Body of pancreas (tissue), 4 donors: ENCODE measurements at regions not wholly inside any gene's neighbourhood (a gene's known extent, or its start where the extent isn't known, plus 50 kb on each side); places are given as distances from the start of the nearest gene placed in this dataset.

ENCODE experiments used
- ATAC-seq: fragments of 150-250 bp; one replicate; pipeline ENCODE4 v1.9.1; 2016
- DNase-seq, 4 donors: peaks; one replicate each; pipeline ENCODE4 v3.0.0-alpha.2; 2019
- H3K27ac ChIP-seq, 4 donors: fragments of 200-600 bp; sonication (generic); 1 replicate in 3 of 4; 2 replicates in 1 of 4; pipeline versions ENCODE4 v1.5.1 to v1.6.1; 2016 to 2019; ENCODE audit warnings: mild to moderate bottlenecking in 1 of 4, mixed read lengths in 1 of 4, moderate library complexity in 1 of 4
- H3K27me3 ChIP-seq, 2 donors: fragments of 200-600 bp; sonication (generic); one replicate each; pipeline ENCODE4 v1.6.0; 2016; ENCODE audit warnings: mild to moderate bottlenecking in 1 of 2
- H3K36me3 ChIP-seq, 2 donors: fragments of 200-600 bp; sonication (generic); replicated peaks in 1 of 2; 2 replicates each; pipeline ENCODE4 v1.5.1; 2016; ENCODE audit warnings: low read depth in 2 of 2; ENCODE audit not compliant: insufficient read depth in 1 of 2
- H3K4me1 ChIP-seq: fragments of 200-600 bp; sonication (generic); one replicate; pipeline ENCODE4 v1.6.0; 2016
- H3K4me3 ChIP-seq, 2 donors: fragments of 200-600 bp; sonication (generic); 1 replicate in 1 of 2; 2 replicates in 1 of 2; pipeline ENCODE4 v1.5.1; 2016 to 2019
- H3K9me3 ChIP-seq, 3 donors: fragments of 200-600 bp; sonication (generic); 1 replicate in 2 of 3; 2 replicates in 1 of 3; pipeline ENCODE4 v1.5.1; 2016
- POLR2A ChIP-seq, 3 donors: fragments of 450-650 bp; IDR thresholded peaks; one replicate each; pipeline ENCODE4 v1.6.1; 2016; ENCODE audit warnings: antibody characterized with exemption in 3 of 3, mild to moderate bottlenecking in 2 of 3
- WGBS, 2 donors: methylation state at CpG; one replicate each; pipeline ENCODE4 v1.1.5; 2017; 5-methylcytosine and 5-hydroxymethylcytosine counted together
- intact Hi-C: fragments of 100-400 bp; cut with DNase I; formaldehyde crosslinking; loops from one replicate; pipeline ENCODE4 v1.15.1; 2023
- TF ChIP-seq, protein P1 (sequence below), 7 experiments: fragments of 450-650 bp in 4 of 7; fragments of 200-600 bp in 3 of 7; sonication (generic) in 3 of 7; IDR thresholded peaks; one replicate each; pipeline ENCODE4 v1.5.1; 2016 to 2019; ENCODE audit warnings: antibody characterized with exemption in 7 of 7

DNA sequence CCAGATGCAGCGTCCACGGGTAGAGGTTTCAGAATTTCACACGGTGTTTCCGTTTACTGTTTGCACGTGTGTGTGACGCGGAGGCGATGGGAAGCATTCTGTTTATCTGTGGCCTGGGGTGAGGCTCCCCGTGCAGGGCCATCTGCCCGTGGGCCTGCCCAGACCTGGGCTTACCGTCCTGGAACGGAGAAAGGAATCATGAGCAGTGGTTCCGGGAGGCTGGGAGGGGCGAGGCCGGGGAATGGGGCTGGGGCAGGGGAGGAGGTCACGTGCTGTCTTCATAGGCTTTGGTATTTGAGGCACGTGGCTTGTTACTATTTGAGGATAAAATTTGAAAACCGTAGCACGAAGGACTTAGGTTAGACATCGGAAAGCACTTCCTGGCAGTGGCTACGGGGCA lies 77.9 kb downstream of the RTP5 start:
- H3K4me1 ChIP-seq = peaks cover 11% of the 10 kb centered on the region
- ATAC-seq (no peak), DNase-seq (peak in 1 of 4 donors; percentile 5)
- no peaks in the 10 kb centered on the region for H3K36me3 ChIP-seq
- no peak overlapping the region for H3K4me3 ChIP-seq
- TF ChIP-seq, protein P1, sequence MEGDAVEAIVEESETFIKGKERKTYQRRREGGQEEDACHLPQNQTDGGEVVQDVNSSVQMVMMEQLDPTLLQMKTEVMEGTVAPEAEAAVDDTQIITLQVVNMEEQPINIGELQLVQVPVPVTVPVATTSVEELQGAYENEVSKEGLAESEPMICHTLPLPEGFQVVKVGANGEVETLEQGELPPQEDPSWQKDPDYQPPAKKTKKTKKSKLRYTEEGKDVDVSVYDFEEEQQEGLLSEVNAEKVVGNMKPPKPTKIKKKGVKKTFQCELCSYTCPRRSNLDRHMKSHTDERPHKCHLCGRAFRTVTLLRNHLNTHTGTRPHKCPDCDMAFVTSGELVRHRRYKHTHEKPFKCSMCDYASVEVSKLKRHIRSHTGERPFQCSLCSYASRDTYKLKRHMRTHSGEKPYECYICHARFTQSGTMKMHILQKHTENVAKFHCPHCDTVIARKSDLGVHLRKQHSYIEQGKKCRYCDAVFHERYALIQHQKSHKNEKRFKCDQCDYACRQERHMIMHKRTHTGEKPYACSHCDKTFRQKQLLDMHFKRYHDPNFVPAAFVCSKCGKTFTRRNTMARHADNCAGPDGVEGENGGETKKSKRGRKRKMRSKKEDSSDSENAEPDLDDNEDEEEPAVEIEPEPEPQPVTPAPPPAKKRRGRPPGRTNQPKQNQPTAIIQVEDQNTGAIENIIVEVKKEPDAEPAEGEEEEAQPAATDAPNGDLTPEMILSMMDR (IDR thresholded peaks at IDR 0.05) = no peak
- TF ChIP-seq POLR2A (IDR thresholded peaks at IDR 0.05) = no peak
- no peaks in the 10 kb centered on the region for H3K9me3 ChIP-seq
- no peak overlapping the region for H3K27ac ChIP-seq
- 85 to 86% methylated on average over 18 to 20 of the region's 21 CpGs for WGBS, 2 donors
- no peaks in the 10 kb centered on the region for H3K27me3 ChIP-seq
- intact Hi-C loops = no loop called here

DNA sequence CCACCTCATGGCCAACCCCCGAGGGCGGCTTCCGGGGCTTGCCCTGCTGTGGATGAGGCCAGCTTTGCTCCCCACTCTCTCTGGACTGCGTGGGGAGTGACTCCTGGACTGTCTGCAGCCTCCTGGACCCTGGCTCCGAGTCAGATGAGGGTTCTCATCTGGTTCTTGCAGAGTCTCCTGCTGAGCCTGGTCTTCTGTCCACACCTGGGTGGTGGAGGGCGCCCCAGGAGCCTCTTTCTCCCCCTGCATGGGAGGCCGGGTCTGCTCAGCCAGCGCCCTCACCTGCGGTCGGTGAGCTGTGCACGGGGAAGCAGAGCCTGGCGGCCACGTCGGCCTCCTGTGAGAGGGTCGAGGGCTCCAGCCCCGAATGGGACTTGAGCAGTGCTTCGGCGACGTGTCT lies 78.3 kb downstream of the RTP5 start:
- TF ChIP-seq, protein P1 (IDR thresholded peaks at IDR 0.05) = no peak
- no peak for TF ChIP-seq POLR2A (IDR thresholded peaks at IDR 0.05)
- H3K27me3 ChIP-seq = no peaks in the 10 kb centered on the region
- H3K4me3 ChIP-seq = no peak overlapping the region
- intact Hi-C loops = no loop called here
- peak in 1 of 4 donors; percentile 11 for DNase-seq
- H3K9me3 ChIP-seq = no peaks in the 10 kb centered on the region
- 86 to 93% methylated on average over 4 to 17 of the region's 19 CpGs for WGBS, 2 donors
- no peaks in the 10 kb centered on the region for H3K36me3 ChIP-seq
- no peak for ATAC-seq
- peaks cover 11% of the 10 kb centered on the region for H3K4me1 ChIP-seq
- H3K27ac ChIP-seq = no peak overlapping the region

DNA sequence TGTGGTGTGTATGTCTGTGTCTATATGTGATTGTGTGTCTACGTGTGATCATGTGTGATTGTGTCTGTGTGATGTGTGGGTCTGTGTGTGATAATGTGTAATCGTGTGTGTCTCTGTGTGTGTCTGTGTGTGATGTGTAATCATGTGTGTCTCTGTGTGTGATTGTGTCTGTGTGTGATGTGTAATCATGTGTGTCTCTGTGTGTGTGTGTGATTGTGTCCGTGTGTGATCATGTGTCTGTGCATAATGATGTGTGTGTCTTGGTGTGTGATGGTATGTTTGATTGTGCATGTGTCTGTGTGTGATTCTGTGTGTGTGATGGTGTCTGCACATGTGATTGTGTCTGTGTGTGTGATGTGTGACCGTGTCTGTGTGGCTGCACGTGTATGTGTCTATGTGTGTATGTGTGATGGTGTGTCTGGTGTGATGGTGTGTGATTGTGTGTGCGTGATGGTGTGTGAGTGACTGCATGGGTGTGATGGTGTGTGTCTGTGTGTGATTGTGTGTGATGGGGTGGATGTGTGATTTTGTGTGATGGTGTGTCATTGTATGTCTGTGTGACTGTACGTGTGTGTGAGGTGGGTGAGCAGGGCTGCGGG lies 78.9 kb downstream of the RTP5 start:
- no peak for TF ChIP-seq POLR2A (IDR thresholded peaks at IDR 0.05)
- TF ChIP-seq, protein P1 (IDR thresholded peaks at IDR 0.05) = no peak
- 64 to 71% methylated on average over 8 of the region's 8 CpGs for WGBS, 2 donors
- Histone ChIP-seq H3K27ac (no peak overlapping the region), H3K4me1 (peaks cover 11% of the 10 kb centered on the region), H3K4me3 (no peak overlapping the region), H3K27me3 (no peaks in the 10 kb centered on the region), H3K9me3 (no peaks in the 10 kb centered on the region), H3K36me3 (no peaks in the 10 kb centered on the region)
- no peak for ATAC-seq
- no peak for DNase-seq
- intact Hi-C loops = no loop called here

DNA sequence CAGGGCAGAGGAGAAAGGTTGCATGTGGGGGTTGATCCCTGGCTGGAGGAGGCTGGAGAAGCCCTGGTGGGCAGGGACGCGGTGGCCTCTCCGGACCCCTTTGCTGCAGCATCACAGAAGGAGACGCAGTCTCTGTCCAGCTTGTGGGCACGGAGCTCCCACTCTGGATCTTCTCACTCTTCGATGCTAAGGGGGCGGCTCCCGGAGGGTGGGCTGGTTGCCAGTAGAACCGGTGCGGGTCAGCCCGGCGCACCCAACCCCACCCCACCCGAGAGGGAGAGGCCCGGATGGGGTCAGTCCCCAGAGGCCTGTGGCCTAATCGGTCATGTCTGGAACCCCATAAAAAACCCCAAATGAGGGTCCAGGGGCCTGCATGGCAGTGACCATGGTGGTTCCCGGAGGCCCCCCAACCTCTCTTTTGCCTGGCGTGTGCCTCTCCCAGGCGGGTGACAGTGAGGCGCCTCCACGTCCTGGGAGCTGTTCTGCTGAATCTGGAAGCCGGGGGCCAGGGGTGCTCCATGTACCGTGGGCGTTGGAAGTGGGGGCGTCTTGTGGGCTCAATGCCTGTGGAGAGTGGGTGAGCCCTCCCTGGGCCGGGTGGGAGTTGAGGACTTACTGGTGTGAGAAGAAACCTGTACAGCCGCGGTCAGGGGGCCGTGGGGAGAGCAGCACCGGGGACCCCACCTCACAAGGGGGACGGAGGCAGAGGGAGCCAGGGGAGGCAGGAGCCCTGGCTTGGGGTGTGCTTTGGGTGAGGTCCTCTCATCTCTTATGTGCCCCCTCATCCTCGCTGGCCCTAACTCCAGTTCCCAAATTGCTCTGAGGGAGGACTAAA lies 79.6 kb downstream of the RTP5 start:
- Histone ChIP-seq H3K27ac (no peak overlapping the region), H3K27me3 (no peaks in the 10 kb centered on the region), H3K4me3 (no peak overlapping the region), H3K36me3 (no peaks in the 10 kb centered on the region), H3K4me1 (peaks cover 11% of the 10 kb centered on the region), H3K9me3 (no peaks in the 10 kb centered on the region)
- TF ChIP-seq POLR2A (IDR thresholded peaks at IDR 0.05) = no peak
- TF ChIP-seq, protein P1 (IDR thresholded peaks at IDR 0.05) = no peak
- DNase-seq (no peak), ATAC-seq (no peak)
- intact Hi-C loops = no loop called here
- 71 to 83% methylated on average over 16 to 27 of the region's 31 CpGs for WGBS, 2 donors
